GM19043 (cell line): ENCODE measurements at regions not wholly inside any gene's neighbourhood (a gene's known extent, or its start where the extent isn't known, plus 50 kb on each side); places are given as distances from the start of the nearest gene placed in this dataset.
"Not testable (repeated sequence)": the region's sequence is repeated elsewhere in the genome, so short reads cannot be mapped to it uniquely, and the experiment has no call there.

ENCODE experiments used
- ATAC-seq: cut with Tn5 transposase; IDR thresholded peaks from one replicate; pipeline ENCODE4 v1.9.1; 2021; ENCODE audit warnings: low read depth; ENCODE audit not compliant: unreplicated experiment

DNA sequence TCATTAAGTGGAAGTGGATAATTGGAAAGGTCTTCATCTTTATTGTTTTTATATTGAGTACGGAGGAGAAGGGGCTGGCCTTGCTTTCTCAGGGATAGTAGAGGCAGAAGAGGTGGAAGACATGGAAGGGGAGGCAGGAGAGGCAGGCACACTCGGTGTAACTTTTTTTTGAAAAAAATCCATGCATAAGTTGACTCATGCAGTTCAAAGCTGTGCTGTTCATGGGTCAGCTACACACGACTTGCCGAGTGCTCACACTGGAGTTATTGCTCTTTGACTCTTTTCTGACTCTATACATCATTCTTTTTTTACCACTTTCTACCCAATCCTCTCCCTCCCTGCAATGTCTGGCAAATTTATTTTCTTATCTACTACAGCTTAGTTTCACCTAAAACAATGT is 158.3 kb upstream of the AADAT start:
- ATAC-seq: no peak

DNA sequence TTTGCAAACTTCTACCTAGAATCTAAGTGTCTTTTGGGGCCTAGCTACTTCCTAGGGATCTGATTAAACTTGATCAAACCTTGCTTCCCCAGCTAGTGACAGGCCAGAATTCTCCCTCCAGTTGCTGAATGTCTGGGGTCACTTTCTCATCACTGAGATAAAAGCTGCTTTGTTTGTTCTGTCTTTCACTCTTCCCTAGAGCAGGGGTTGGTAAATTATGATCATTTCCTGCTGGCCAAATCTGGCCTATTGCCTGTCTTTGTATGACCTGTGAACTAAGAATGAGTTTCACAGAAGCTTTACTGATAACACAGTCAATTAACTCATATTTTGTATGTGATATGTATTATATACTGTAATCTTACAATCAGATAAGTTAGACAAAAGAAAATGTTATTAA is 157.8 kb upstream of the AADAT start:
- no peak for ATAC-seq

DNA sequence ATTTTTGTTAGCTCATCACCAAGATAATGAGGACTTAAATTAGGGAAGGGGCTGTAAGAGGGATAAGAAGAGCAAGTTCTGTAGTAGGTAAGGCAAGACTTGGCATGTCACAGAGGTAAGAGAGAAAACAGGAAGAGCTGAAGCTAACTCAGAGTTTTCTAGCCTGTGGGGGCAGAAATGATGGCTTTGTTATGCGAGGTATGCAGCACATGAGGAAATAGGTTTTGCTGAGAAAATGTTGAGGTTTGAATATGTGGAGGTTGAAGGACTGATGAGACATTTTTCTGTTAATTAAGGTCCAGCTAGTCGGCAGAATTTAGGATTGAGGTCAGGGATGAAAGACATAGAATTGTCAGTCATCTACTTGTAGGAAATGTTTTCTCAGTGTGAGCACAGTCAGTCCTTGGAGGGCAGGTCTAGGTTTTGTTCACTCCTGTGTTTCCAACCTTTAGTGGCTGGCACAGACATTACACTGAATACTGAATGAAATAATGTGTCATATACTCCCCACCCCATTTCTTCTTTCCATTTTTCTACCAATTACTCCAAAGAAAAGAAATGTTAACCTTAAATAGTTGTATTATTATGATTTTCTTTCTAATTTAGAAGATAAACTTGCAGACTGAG is 154.0 kb upstream of the AADAT start:
- no peak for ATAC-seq

DNA sequence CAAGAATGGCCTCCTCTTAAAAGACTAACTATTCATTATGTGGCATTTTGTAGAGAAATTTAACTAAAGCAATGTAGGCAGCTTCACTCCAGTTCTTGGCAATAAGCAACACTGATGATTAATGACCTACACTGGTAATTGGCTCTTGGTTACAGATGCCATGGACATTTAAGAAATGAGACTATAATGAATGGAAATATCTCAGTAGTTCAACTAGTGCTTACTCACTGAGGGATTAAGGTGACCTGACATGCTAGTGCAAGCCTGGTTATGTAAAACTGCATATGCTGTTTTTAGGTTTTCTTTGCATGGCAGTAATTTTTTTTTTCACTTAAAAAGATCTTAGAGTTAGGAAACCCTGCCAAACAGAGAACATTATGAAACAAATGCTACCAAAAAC is 152.7 kb upstream of the AADAT start:
- ATAC-seq: no peak

DNA sequence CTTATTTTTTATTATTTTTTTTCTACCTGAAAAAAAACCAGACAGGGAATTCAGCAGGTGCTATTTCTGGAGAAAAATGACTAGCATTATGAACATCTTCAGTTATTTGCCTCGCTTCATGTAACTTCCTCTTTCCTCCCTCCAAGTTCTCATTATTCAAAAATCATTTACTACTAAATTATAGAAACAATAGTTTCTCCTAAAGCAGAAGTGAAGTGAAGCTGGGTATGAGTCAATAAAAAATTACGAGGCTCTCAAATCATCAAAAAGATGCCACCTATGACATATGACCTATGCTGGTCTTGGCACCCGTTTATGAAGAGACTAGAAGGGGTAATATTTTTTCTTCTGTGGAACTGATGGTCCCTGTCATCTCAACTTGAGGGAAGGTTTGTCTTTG is 145.0 kb upstream of the AADAT start:
- no peak for ATAC-seq

DNA sequence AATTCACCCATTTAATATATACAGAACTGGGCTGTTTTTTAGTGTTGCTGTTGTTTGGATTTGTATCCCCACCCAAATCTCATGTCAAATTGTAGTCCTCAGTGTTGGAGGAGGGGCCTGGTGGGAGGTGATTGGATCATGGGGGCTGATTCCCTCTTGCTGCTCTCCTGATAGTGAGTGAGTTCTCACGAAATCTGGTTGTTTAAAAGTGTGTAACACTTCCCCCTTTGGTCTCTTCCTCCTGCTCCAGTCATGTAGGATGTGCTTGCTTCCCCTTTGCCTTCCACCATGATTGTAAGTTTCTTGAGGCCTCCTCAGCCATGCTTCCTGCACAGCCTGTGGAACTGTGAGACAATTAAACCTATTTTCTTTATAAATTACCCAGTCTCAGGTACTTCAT is 141.6 kb upstream of the AADAT start:
- no peak for ATAC-seq

DNA sequence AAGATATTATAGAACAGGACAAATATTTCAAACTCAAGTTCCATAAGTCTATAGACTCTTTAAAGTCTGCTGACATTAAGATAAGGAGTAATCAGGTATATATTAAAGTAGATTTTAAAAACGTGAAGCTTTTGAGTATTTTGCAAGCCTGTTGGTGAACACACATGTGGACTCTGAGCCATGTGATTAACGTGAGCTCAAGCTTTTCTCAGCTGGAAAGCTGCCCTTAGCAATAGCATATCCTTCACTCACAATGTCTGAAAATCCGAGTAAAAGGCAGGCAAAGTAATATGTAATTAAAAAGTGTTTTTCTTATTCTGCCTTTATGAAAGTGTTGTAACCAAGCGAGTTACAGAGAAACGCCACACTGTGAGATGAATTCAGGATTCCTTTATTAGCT is 140.5 kb upstream of the AADAT start:
- no peak for ATAC-seq

DNA sequence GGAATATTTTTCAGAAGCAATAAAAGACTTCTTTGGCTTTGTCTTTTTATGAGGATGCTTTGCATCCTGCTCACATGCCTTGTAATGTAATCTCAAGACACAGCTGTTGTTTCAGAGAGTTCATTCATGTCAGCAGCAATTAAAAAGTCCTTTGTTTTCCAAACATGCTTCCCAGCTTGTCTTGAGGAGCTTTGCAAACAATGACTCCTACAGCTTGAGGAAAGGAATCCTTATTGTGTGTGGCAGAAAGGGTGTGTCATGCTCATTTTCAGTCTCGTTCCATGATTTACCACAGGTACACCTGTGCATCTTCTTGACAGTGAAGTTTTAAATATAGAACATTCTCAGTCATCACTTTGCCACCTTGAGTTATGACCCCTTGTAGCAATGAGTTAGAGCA is 139.2 kb upstream of the AADAT start:
- no peak for ATAC-seq

DNA sequence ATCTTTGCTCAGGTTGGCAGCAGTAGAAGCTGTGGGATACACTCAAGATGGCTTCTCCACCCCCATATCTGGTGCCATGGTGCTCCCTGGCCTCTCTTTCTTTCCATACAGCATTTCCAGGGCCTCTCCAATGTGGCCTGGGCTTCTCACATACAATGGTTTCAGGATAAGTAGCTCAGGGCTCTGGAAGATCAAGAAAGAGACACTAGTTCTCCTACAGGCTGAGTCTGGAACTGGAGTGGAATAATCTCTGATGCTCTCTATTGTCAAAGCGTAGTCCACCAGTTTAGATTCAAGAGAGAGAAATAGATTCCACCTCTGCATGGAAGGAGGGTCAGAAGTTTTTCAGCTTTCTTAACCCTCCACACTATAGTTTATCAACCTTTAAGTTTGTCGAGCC is 138.2 kb upstream of the AADAT start:
- no peak for ATAC-seq

DNA sequence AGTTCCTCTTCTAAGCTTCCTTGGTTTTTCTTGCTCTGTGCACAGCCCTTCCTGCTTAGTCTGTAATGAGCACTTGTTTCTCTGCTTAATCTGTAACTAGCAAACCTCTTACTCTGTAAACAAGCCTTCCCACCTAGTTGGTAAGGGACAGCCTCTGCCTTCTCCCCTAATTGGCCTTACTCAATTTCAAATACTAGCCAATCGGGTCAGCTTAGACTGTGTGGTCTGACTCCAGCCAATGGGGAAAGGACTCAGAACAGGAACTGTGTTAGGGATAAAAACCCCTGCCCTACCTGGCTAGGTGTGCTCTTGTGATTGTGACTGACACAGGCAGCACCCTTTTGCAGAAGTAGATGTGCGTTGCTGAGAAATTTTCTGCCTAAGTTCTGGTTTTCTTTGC is 136.5 kb upstream of the AADAT start:
- ATAC-seq: no peak

DNA sequence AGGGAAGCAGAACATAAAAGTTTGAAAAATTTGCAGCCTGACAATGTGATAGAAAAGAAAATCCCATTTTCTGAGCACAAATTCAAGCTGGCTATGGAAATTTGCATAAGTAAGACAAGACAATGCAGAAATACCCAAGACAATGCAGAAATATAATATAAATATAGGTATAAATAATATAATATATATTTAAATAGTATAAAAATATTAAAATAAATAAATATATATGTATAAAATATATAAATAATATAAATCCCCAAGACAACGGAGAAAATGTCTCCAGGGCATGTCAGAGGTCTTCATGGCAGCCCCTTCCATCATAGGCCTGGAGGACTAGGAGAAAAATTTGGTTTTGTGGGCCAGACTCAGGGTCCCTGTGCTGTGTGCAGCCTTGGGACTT is 125.0 kb upstream of the AADAT start:
- no peak for ATAC-seq

DNA sequence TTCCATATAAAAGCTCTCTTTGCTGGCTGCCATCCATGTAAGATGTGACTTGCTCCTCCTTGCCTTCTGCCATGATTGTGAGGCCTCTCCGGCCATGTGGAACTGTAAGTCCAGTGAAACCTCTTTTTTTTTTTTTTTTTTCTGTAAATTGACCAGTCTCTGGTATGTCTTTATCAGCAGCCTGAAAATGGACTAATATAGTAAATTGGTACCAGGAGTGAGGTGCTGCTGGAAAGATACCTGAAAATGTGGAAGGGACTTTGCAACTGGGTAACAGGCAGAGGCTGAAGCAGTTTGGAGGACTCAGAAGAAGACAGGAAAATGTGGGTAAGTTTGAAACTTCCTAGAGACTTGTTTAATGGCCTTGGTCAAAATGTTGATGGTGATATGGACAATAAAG is 124.3 kb upstream of the AADAT start:
- no peak for ATAC-seq

DNA sequence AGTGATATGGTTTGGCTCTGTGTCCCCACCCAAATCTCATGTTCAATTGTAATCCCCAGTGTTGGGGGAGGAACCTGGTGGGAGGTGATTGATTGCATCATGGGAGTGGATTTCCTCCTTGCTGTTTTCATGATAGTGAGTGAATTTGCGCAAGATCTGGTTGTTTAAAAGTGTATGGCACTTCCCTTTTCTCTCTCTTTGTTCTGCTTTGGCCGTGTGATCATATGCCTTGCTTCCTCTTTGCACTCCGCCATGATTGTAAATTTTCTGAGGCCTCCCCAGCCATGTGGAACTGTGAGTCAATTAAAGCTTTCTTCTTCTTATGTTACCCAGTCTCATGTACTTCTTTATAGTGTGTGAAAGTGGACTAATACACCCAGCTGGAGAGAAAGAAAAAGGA is 113.0 kb upstream of the AADAT start:
- ATAC-seq: no peak

DNA sequence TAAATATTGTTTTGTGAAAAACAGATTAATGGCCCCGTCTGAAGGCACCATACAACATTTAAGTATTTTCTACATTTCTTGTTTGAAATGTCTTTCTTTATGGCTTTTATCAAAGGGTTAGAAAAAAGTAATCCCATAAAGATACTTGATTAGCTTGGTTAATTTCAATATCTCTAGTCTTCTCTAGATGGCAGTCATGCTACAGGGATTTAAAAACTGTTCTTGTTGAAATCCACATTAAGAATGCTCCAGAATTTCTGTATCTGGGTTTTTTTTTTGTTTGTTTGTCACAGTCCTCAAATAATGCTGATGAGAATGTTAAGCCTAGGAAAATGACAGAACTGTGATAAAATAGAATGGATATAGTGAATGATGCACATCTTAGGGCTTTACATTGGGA is 109.0 kb upstream of the AADAT start:
- no peak for ATAC-seq

DNA sequence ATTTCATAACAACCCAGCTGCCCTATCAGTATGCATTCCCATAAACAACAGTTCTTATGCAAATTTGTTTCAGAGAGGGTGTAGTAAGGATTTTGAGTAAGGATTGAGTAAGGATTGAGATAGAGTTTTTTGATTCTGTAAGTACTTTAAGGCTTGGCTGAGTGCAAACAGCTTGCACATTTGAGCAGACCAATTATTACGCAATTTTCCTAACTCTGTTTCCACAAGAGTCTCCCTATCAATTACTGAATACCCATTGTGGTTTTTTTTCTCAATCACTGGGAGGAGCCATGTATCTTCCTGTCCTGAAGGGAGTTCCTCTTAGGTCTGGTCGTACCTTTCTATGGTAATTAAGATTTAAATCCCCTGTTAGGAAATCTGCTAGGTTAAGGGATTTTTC is 105.0 kb upstream of the AADAT start:
- not testable (repeated sequence) for ATAC-seq

DNA sequence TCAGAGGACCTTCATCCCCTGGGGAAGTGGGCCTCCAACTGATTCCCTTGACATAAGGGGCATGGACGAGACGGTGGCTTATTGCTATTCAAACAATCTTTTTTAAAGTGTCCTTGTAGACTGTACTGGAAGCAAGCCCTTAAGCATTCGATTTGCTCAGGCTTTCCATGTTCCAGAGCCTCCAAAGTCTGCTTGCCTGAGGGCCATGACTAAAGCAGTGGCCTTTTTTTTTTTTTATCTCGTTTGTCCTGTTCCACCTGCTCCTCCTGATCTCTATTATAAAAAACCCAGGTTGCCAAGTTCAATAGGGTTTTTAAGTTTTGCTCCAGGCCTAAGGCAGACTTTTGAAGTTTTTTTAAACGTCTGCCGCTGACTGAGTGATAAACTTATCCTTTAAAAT is 103.7 kb upstream of the AADAT start:
- no peak for ATAC-seq

DNA sequence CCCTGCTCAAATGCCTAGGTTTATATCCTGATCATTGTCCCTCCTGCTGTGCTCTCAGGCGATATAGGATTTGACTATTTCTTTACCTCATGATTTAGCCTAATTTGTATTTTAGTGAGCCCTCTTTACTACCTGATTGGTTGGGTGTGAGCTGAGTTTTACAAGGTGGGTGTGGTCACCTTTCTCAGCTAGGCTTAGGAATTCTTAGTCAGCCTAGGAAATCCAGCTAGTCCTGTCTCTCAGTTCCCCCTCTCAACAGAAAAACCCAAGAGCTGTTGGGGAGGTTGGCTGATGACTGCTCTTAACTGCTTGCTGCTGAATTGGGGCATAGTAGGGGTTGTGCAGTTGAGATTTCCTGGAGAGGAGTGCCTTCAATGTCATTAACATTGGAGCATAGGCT is 100.5 kb upstream of the AADAT start:
- ATAC-seq: no peak

DNA sequence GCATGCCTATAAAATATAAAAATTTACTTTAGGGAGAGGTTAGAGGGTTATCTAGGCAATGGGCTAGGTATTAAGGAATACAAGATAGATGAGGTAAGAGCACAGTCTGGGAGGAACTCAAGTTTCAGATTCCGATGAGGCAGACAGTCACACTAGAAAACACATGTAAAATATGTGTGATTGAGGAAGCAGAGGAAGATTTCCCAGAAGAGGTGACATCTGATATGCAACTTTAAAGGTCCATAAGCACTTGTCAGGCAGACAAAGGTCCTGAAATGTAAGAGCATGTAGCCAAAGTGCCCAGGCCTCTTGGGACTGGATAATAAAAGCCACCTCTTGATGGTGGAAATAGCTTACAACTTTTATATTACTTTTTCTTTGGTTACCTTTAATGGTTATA is 81.1 kb upstream of the AADAT start:
- ATAC-seq: no peak

DNA sequence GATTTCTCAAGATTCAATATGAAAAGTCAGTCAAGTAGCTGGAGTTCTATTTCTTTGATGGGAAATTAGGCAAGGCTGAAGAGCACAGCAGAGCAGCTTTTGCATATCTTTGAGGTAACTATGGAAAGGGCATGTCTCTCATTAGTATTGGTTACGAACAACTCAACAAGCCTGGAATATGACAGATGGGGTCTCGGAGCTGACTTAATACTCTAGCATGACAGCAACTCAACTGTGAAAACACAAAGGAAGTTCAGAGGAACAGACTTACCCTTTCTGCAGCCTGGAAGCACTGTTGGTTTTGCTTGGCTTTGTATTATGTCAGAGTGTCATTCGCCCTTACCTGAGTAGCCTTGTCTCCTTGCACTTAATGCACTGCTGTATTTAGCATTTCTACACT is 79.9 kb upstream of the AADAT start:
- no peak for ATAC-seq

DNA sequence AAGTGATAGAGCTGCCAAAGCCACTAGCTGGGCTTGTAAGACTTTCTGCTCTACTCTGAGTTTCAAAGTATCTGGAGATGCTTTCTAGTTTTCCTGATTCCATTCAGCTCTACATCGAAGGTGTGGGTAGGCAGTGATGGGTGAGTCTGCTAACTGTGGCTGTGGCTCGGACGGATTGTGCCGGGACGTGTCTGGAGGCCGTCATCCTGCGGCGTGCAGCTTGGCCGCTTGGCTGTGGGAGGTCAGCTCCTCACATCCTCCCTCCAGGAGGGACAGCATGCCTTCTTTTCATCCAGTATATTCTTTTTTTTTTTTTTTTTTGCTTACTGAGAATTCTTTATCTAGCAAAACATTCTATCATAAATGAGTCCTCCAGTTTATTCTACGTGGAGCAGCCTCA is 77.9 kb upstream of the AADAT start:
- ATAC-seq: no peak

DNA sequence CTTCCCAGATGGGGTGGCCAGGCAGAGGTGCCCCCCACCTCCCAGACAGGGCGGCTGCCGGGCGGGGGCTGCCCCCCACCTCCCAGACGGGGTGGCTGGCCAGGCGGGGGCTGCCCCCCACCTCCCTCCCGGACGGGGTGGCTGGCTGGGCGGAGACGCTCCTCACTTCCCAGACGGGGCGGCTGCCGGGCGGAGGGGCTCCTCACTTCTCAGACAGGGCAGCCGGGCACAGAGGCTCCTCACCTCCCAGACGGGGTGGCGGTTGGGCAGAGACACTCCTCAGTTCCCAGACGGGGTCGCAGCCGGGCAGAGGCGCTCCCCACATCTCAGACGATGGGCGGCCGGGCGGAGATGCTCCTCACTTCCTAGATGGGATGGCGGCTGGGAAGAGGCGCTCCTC is 76.4 kb upstream of the AADAT start:
- not testable (repeated sequence) for ATAC-seq

DNA sequence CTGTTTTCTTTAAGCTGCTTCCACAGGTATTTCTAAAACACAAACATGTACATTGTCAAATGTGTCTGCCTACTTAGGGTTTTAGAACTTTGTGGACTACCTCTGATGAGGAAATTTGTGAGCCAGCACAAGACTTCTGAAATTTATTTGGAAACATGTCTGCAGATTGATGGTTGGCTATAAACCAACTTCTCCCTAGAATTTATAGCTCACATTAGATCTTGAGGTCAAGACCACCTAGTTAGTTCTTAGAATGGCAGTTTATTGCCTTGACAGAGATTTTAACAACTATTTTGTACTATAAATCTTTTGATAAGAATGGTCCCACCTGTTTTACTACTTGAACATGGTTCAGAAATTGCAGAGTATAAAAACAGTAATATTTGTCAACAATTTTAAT is 72.7 kb upstream of the AADAT start:
- ATAC-seq: no peak

DNA sequence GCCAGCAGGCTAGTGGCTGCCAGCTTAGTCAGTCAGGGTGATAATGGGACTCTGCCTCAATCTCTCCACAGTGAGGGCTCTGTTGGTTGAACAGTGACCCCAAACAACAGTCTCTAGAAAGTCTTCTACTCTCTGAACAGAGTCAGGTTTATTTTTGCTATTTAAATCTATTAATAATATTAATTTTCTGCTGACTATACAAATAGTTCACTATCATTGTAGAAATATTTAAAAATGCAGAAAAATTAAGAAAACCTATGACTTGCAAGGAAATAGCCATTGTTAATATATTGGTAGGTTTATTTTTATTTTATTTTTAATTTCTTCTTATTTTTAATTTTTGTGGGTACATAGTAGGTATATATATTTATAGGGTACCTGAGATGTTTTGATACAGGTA is 67.9 kb upstream of the AADAT start:
- no peak for ATAC-seq
